Gastroesophageal sphincter (tissue), 3 donors: ENCODE measurements at regions not wholly inside any gene's neighbourhood (a gene's known extent, or its start where the extent isn't known, plus 50 kb on each side); places are given as distances from the start of the nearest gene placed in this dataset.

Source experiments
- CTCF ChIP-seq, 4 experiments: fragments of 200-600 bp in 2 of 4; fragments of 450-650 bp in 2 of 4; sonication (generic) in 1 of 4; IDR thresholded peaks; one replicate each; pipeline ENCODE4 v1.5.1; 2017 to 2019; ENCODE audit warnings: antibody characterized with exemption in 4 of 4, mild to moderate bottlenecking in 2 of 4, moderate library complexity in 2 of 4
- EP300 ChIP-seq: sonication (generic); formaldehyde crosslinking; IDR thresholded peaks from one replicate; pipeline ENCODE4 v1.6.1; 2017; ENCODE audit warnings: antibody characterized with exemption, mild to moderate bottlenecking
- POLR2A ChIP-seq, 2 donors: fragments of 450-650 bp; IDR thresholded peaks; one replicate each; pipeline ENCODE4 v1.6.1; 2017; ENCODE audit warnings: antibody characterized with exemption in 2 of 2, mild to moderate bottlenecking in 2 of 2, moderate library complexity in 1 of 2
- POLR2AphosphoS5 ChIP-seq: sonication (generic); formaldehyde crosslinking; IDR thresholded peaks from one replicate; pipeline ENCODE4 v1.6.1; 2017; ENCODE audit warnings: antibody characterized with exemption

- TF ChIP-seq CTCF (IDR thresholded peaks at IDR 0.05) (no peak), POLR2AphosphoS5 (no peak), POLR2A (IDR thresholded peaks at IDR 0.05) (no peak), EP300 (no peak)
Observed at GRCh38 chrX:460823-461640, 74.3 kb upstream of the PPP2R3B start.
